ENCODE measurements at regions not wholly inside any gene's neighbourhood (a gene's known extent, or its start where the extent isn't known, plus 50 kb on each side); places are given as distances from the start of the nearest gene placed in this dataset.

- TF ChIP-seq POLR2A (IDR thresholded peaks at IDR 0.05) = no peak
- peak; percentile 83 to 99 (median 91) for TF ChIP-seq CTCF (IDR thresholded peaks at IDR 0.05)
- TF ChIP-seq POLR2AphosphoS5 (IDR thresholded peaks at IDR 0.05) = no peak
- Histone ChIP-seq H3K27me3 (replicated peaks; ENCODE audit: insufficient read depth) (no peaks in the 10 kb centered on the region), H3K36me3 (no peaks in the 10 kb centered on the region), H3K4me1 (replicated peaks) (no peaks in the 10 kb centered on the region), H3K9me3 (no peaks in the 10 kb centered on the region), H3K27ac (no peak overlapping the region), H3K4me3 (no peak overlapping the region)
- intact Hi-C loops (cut with DNase I) = loop anchor here (2.0 to 10.0 kb wide), 3 partner anchors 194 to 644 kb away; no protein-coding TSS in a partner anchor
- WGBS = 9% methylated on average over 7 of the region's 7 CpGs
- DNase-seq (ENCODE audit: low spot score) = peak; percentile 73
Measured at GRCh38 chr4:138680989-138681604, 334.5 kb upstream of the NOCT start.

DNA sequence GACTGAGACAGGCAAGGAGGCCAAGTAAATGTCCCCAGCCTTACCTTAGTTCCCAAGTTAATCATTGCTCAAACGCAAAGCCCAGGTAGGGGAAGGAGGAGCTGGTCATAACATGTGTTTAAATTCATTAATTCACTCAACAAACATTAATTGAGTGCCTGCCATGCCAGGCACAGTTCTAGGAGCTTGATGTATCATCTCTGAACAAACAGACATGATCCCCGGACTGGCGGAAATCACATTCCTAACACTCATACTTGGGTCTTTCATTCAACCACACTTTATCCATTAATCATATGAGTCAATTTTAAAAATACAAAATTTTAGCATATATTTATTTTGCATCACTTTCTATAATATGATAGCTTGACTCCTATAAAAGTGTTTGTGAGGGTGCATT, 335.3 kb upstream of the NOCT start:
- no peak overlapping the region for H3K4me3 ChIP-seq
- no peak for TF ChIP-seq POLR2AphosphoS5 (IDR thresholded peaks at IDR 0.05)
- TF ChIP-seq POLR2A (IDR thresholded peaks at IDR 0.05) = no peak
- no peak for TF ChIP-seq CTCF (IDR thresholded peaks at IDR 0.05)
- H3K9me3 ChIP-seq = no peaks in the 10 kb centered on the region
- H3K36me3 ChIP-seq = no peaks in the 10 kb centered on the region
- no peak overlapping the region for H3K27ac ChIP-seq
- H3K27me3 ChIP-seq (replicated peaks; ENCODE audit: insufficient read depth) = no peaks in the 10 kb centered on the region
- H3K4me1 ChIP-seq (replicated peaks) = no peaks in the 10 kb centered on the region
- intact Hi-C loops (cut with DNase I) = loop anchor here (2.0 to 10.0 kb wide), 3 partner anchors 195 to 643 kb away; no protein-coding TSS in a partner anchor
- no peak for DNase-seq (ENCODE audit: low spot score)
- WGBS = 95% methylated on average over 3 of the region's 3 CpGs

DNA sequence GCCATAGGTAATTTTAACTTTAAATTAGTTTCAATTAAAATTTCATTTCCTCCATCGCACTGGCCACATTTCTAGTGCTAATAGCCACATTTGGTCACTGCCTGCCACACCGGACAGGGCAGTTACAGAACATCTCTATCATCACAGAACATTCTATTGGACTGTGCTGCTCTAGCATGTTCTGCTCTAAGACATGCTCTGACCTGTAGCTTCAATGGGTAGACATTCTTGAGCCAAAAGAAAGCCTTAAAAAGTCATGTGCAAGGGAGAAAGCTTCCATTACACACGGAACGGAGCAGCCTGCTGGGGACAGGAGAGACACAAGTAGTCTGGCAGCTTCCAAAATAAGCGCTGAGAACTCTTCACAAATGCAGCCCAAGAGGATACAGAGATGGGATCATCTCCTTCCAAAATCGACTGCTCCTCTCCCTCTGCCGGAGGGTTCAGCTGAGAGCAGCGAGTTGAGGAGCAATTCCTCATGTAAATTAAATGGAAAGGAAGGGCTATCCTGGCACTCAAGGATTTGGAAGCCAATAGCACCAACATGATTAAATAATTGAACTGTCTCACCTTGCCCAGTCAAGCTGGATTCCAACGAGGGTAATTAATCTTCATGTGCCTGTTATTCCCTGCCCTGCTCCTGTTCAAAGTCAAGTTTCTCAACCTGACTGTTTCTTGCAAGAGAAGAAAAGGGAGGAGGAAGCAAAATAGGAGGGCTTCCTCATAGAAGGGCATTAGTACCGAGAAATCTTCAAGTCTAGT, 336.4 kb upstream of the NOCT start:
- Histone ChIP-seq H3K4me3 (no peak overlapping the region), H3K27ac (no peak overlapping the region), H3K9me3 (no peaks in the 10 kb centered on the region), H3K4me1 (replicated peaks) (no peaks in the 10 kb centered on the region), H3K27me3 (replicated peaks; ENCODE audit: insufficient read depth) (no peaks in the 10 kb centered on the region), H3K36me3 (no peaks in the 10 kb centered on the region)
- TF ChIP-seq POLR2A (IDR thresholded peaks at IDR 0.05) (no peak), CTCF (IDR thresholded peaks at IDR 0.05) (no peak), POLR2AphosphoS5 (IDR thresholded peaks at IDR 0.05) (no peak)
- intact Hi-C loops (cut with DNase I) = loop anchor here (5.0 kb wide), 1 partner anchor 592 kb away; no protein-coding TSS in a partner anchor
- peak; percentile 17 for DNase-seq (ENCODE audit: low spot score)
- 61% methylated on average over 10 of the region's 10 CpGs for WGBS

- intact Hi-C loops (cut with DNase I) = loop anchor here (5.0 kb wide), 1 partner anchor 590 kb away; no protein-coding TSS in a partner anchor
- H3K4me1 ChIP-seq (replicated peaks) = no peaks in the 10 kb centered on the region
- no peak overlapping the region for H3K27ac ChIP-seq
- H3K27me3 ChIP-seq (replicated peaks; ENCODE audit: insufficient read depth) = no peaks in the 10 kb centered on the region
- no peak for DNase-seq (ENCODE audit: low spot score)
- no peaks in the 10 kb centered on the region for H3K36me3 ChIP-seq
- no peak overlapping the region for H3K4me3 ChIP-seq
- no peak for TF ChIP-seq POLR2A (IDR thresholded peaks at IDR 0.05)
- TF ChIP-seq CTCF (IDR thresholded peaks at IDR 0.05) = no peak
- TF ChIP-seq POLR2AphosphoS5 (IDR thresholded peaks at IDR 0.05) = no peak
- 37% methylated on average over 1 of the region's 1 CpG for WGBS
- no peaks in the 10 kb centered on the region for H3K9me3 ChIP-seq
Measured at GRCh38 chr4:138677748-138678147, 337.8 kb upstream of the NOCT start.
